Loucy (cell line): ENCODE measurements at regions not wholly inside any gene's neighbourhood (a gene's known extent, or its start where the extent isn't known, plus 50 kb on each side); places are given as distances from the start of the nearest gene placed in this dataset.

Experiments
- H2AFZ ChIP-seq: fragments of 200-600 bp; sonication (generic); 2 replicates; pipeline ENCODE4 v1.6.0; 2016; ENCODE audit warnings: antibody characterized with exemption, mild to moderate bottlenecking, low read length, moderate library complexity
- H3F3A ChIP-seq: fragments of 200-600 bp; 2 replicates; pipeline ENCODE4 v1.6.0; 2016; ENCODE audit warnings: antibody characterized with exemption, low read depth, mild to moderate bottlenecking
- H3K27me3 ChIP-seq: fragments of 200-600 bp; sonication (generic); 2 replicates; pipeline ENCODE4 v1.6.1; 2014; ENCODE audit warnings: low read length, mild to moderate bottlenecking; ENCODE audit not compliant: insufficient read depth, poor library complexity, severe bottlenecking
- H3K36me3 ChIP-seq: fragments of 200-600 bp; sonication (generic); 2 replicates; pipeline ENCODE4 v1.6.1; 2016; ENCODE audit warnings: low read length; ENCODE audit not compliant: insufficient read depth
- H3K4me1 ChIP-seq: fragments of 200-600 bp; sonication (generic); 2 replicates; pipeline ENCODE4 v1.5.1; 2014; ENCODE audit warnings: low read length, mild to moderate bottlenecking; ENCODE audit not compliant: insufficient read depth, poor library complexity, severe bottlenecking
- H3K4me2 ChIP-seq: fragments of 200-600 bp; sonication (generic); 2 replicates; pipeline ENCODE4 v1.6.0; 2014; ENCODE audit warnings: antibody characterized with exemption, low read length, low read depth, mild to moderate bottlenecking; ENCODE audit not compliant: poor library complexity, severe bottlenecking
- H3K4me3 ChIP-seq: fragments of 200-600 bp; sonication (generic); 2 replicates; pipeline ENCODE4 v1.5.1; 2014; ENCODE audit warnings: low read length, mild to moderate bottlenecking, mixed read lengths; ENCODE audit not compliant: poor library complexity, severe bottlenecking
- H3K79me2 ChIP-seq: fragments of 200-600 bp; sonication (generic); 2 replicates; pipeline ENCODE4 v1.6.1; 2014; ENCODE audit warnings: low read length; ENCODE audit not compliant: insufficient read depth
- H3K9ac ChIP-seq: fragments of 200-600 bp; sonication (generic); 2 replicates; pipeline ENCODE4 v1.6.0; 2014; ENCODE audit warnings: mild to moderate bottlenecking, low read depth, low read length, moderate library complexity; ENCODE audit not compliant: poor library complexity, severe bottlenecking
- H3K9me2 ChIP-seq: fragments of 200-600 bp; sonication (generic); replicated peaks from 2 replicates; pipeline ENCODE4 v1.6.1; 2016; ENCODE audit warnings: low read depth, low read length, mixed read lengths
- H3K9me3 ChIP-seq: fragments of 200-600 bp; sonication (generic); 2 replicates; pipeline ENCODE4 v1.6.1; 2014; ENCODE audit warnings: mild to moderate bottlenecking, antibody characterized with exemption, low read length, low read depth; ENCODE audit not compliant: insufficient read depth
- H4K20me1 ChIP-seq: fragments of 200-600 bp; sonication (generic); 2 replicates; pipeline ENCODE4 v1.6.0; 2014; ENCODE audit warnings: antibody characterized with exemption, low read length, mild to moderate bottlenecking; ENCODE audit not compliant: insufficient read depth, poor library complexity, severe bottlenecking
- CTCF ChIP-seq: fragments of 200-600 bp; sonication (generic); conservative IDR thresholded peaks from 2 replicates; pipeline ENCODE4 v1.5.1; 2014; ENCODE audit warnings: mild to moderate bottlenecking, antibody characterized with exemption, low read length
- EZH2phosphoT487 ChIP-seq: fragments of 200-600 bp; IDR thresholded peaks from 2 replicates; pipeline ENCODE4 v1.6.1; 2018; ENCODE audit warnings: antibody characterized with exemption, mild to moderate bottlenecking, moderate library complexity, borderline replicate concordance

DNA sequence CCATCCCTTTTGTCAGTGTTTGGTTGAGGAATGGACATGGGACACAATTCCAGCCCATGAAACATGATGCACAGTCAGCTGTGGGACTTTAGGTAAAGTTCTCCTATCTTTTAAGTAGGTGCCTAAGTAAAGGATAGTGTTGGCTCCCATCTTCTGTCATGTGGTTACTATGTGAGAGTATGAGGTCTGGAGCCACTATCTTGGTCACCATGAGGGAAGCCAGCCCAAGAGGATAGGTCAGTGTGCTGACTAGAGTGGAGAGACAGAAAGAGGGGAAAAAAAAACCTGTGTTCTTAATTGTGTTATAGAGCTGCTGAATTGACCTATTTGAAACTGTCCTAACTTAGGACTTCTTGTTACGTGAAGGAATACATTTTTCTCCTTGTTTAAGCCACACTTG, 89.7 kb upstream of the NAMPT start:
- Histone ChIP-seq H3F3A (no peaks in the 10 kb centered on the region), H4K20me1 (no peaks in the 10 kb centered on the region), H3K27me3 (no peaks in the 10 kb centered on the region), H3K9me3 (no peaks in the 10 kb centered on the region), H3K9me2 (no peaks in the 10 kb centered on the region), H3K79me2 (no peaks in the 10 kb centered on the region), H3K4me1 (no peaks in the 10 kb centered on the region), H3K36me3 (no peaks in the 10 kb centered on the region), H3K4me2 (no peak overlapping the region), H2AFZ (no peak overlapping the region), H3K9ac (no peak overlapping the region), H3K4me3 (no peak overlapping the region)
- TF ChIP-seq CTCF (no peak), EZH2phosphoT487 (no peak)

GRCh38 chr7:106372595-106373318, 88.0 kb upstream of the NAMPT start:
- no peaks in the 10 kb centered on the region for H3K27me3 ChIP-seq
- H3K4me3 ChIP-seq: no peak overlapping the region
- H3K4me1 ChIP-seq: no peaks in the 10 kb centered on the region
- H3K9me2 ChIP-seq: no peaks in the 10 kb centered on the region
- no peak overlapping the region for H2AFZ ChIP-seq
- TF ChIP-seq CTCF (no peak), EZH2phosphoT487 (no peak)
- no peaks in the 10 kb centered on the region for H3K79me2 ChIP-seq
- no peak overlapping the region for H3K9ac ChIP-seq
- no peaks in the 10 kb centered on the region for H3F3A ChIP-seq
- H3K4me2 ChIP-seq: no peak overlapping the region
- no peaks in the 10 kb centered on the region for H3K36me3 ChIP-seq
- no peaks in the 10 kb centered on the region for H3K9me3 ChIP-seq
- H4K20me1 ChIP-seq: no peaks in the 10 kb centered on the region

DNA sequence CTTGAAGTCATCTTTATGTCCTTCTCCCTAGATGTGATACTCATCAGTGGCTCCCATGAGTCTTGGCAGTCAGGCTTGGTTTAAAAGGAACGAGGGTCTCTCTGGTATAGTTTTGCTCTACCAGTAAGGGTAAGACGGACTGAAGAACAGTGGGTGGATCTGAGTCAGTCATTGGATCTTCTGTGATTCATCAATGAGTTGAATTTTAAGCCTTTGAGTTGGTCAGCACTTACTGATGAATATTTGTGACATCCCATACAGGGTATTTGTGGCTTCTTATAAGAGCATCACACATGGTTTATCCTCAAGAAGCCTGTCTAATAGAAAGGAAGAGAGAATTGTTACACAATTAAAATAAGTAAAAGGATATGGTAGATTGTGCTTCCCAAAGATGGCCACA, 87.3 kb upstream of the NAMPT start:
- Histone ChIP-seq H3F3A (no peaks in the 10 kb centered on the region), H3K79me2 (no peaks in the 10 kb centered on the region), H3K9me3 (no peaks in the 10 kb centered on the region), H3K36me3 (no peaks in the 10 kb centered on the region), H3K4me1 (no peaks in the 10 kb centered on the region), H3K9ac (no peak overlapping the region), H3K27me3 (no peaks in the 10 kb centered on the region), H3K9me2 (no peaks in the 10 kb centered on the region), H3K4me3 (no peak overlapping the region), H4K20me1 (no peaks in the 10 kb centered on the region), H2AFZ (no peak overlapping the region), H3K4me2 (no peak overlapping the region)
- TF ChIP-seq CTCF (no peak), EZH2phosphoT487 (no peak)
